ENCODE measurements at regions not wholly inside any gene's neighbourhood (a gene's known extent, or its start where the extent isn't known, plus 50 kb on each side); places are given as distances from the start of the nearest gene placed in this dataset.

- TF ChIP-seq GATA2 (IDR thresholded peaks at IDR 0.05; ENCODE audit: low read depth, low read length) (no peak), GATA3 (IDR thresholded peaks at IDR 0.05; ENCODE audit: low read depth, low read length) (no peak)
Observed at GRCh38 chr2:150686391-150686790, 198.9 kb upstream of the RND3 start.

Measured in SH-SY5Y (cell line).